ENCODE measurements at regions not wholly inside any gene's neighbourhood (a gene's known extent, or its start where the extent isn't known, plus 50 kb on each side); places are given as distances from the start of the nearest gene placed in this dataset.

DNA sequence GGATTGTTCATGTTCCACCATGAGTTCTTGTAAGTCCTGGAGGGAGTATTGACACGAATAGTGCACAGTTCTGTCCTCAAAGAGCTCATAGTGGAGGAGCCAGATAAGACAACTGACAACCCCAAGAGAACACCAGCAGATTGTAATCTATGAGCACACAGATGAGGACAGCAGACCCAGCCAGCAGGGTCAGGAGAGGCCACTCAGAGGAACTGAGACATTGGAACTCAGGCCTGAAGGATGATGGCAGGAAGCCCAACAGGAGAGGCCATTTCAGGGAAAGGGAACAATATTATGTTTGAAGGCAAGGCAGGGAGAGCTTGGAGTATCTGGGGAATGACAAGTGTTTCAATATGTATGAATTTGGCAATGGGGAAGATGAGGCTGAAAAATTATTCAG lies 63.7 kb upstream of the IPO5 start:
- no peak for TF ChIP-seq ELF4 (IDR thresholded peaks at IDR 0.05)
- TF ChIP-seq BHLHE40 (IDR thresholded peaks at IDR 0.05; ENCODE audit: borderline replicate concordance), result no peak
- TF ChIP-seq, protein P1, sequence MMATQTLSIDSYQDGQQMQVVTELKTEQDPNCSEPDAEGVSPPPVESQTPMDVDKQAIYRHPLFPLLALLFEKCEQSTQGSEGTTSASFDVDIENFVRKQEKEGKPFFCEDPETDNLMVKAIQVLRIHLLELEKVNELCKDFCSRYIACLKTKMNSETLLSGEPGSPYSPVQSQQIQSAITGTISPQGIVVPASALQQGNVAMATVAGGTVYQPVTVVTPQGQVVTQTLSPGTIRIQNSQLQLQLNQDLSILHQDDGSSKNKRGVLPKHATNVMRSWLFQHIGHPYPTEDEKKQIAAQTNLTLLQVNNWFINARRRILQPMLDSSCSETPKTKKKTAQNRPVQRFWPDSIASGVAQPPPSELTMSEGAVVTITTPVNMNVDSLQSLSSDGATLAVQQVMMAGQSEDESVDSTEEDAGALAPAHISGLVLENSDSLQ (IDR thresholded peaks at IDR 0.05), result no peak
- no peak for TF ChIP-seq SP1 (IDR thresholded peaks at IDR 0.05)
- TF ChIP-seq FOXK2 (IDR thresholded peaks at IDR 0.05), result no peak
- no peak for TF ChIP-seq ZNF384 (IDR thresholded peaks at IDR 0.05)
- TF ChIP-seq FOXM1 (IDR thresholded peaks at IDR 0.05; ENCODE audit: borderline replicate concordance), result no peak
- TF ChIP-seq FOXA1 (IDR thresholded peaks at IDR 0.05), result no peak
- no peak for TF ChIP-seq HDGF (IDR thresholded peaks at IDR 0.05; ENCODE audit: borderline replicate concordance)
- TF ChIP-seq TARDBP (IDR thresholded peaks at IDR 0.05), result no peak
- no peak for TF ChIP-seq SUZ12 (IDR thresholded peaks at IDR 0.05)
